Prostate gland (tissue), 2 donors: ENCODE measurements at regions not wholly inside any gene's neighbourhood (a gene's known extent, or its start where the extent isn't known, plus 50 kb on each side); places are given as distances from the start of the nearest gene placed in this dataset.

Experiments used
- DNase-seq: peaks from one replicate; pipeline ENCODE4 v3.0.0-alpha.2; 2019; ENCODE audit warnings: low spot score
- H3K27ac ChIP-seq, 2 donors: fragments of 200-600 bp; sonication (generic); 2 replicates each; pipeline ENCODE4 v1.5.1; 2017 to 2019
- H3K27me3 ChIP-seq: fragments of 200-600 bp; sonication (generic); replicated peaks from 2 replicates; pipeline ENCODE4 v1.5.1; 2019; ENCODE audit not compliant: insufficient read depth
- H3K36me3 ChIP-seq, 2 donors: fragments of 200-600 bp; sonication (generic); 1 replicate in 1 of 2; 2 replicates in 1 of 2; pipeline versions ENCODE4 v1.5.1 to v1.8.1; 2017 to 2019
- H3K4me1 ChIP-seq: fragments of 200-600 bp; sonication (generic); replicated peaks from 2 replicates; pipeline ENCODE4 v1.5.1; 2019
- H3K4me3 ChIP-seq, 2 donors: fragments of 200-600 bp; sonication (generic); 2 replicates each; pipeline ENCODE4 v1.5.1; 2017 to 2019
- H3K9me3 ChIP-seq: fragments of 200-600 bp; sonication (generic); 2 replicates; pipeline ENCODE4 v1.5.1; 2017
- CTCF ChIP-seq, 4 experiments: fragments of 200-600 bp in 2 of 4; fragments of 450-650 bp in 2 of 4; sonication (generic) in 2 of 4; IDR thresholded peaks; 1 replicate in 3 of 4; 2 replicates in 1 of 4; pipeline ENCODE4 v1.5.1; 2016 to 2019; ENCODE audit warnings: antibody characterized with exemption in 4 of 4, mild to moderate bottlenecking in 2 of 4, moderate library complexity in 2 of 4
- POLR2A ChIP-seq: fragments of 450-650 bp; IDR thresholded peaks from one replicate; pipeline ENCODE4 v1.6.1; 2016; ENCODE audit warnings: antibody characterized with exemption, mild to moderate bottlenecking
- POLR2AphosphoS5 ChIP-seq: sonication (generic); formaldehyde crosslinking; IDR thresholded peaks from one replicate; pipeline ENCODE4 v1.6.1; 2017; ENCODE audit warnings: antibody characterized with exemption
- WGBS: methylation state at CpG from one replicate; pipeline ENCODE4 v1.1.5; 2018; 5-methylcytosine and 5-hydroxymethylcytosine counted together
- intact Hi-C: fragments of 100-400 bp; cut with DNase I; formaldehyde crosslinking; loops from one replicate; pipeline ENCODE4 v1.14.2; 2022

GRCh38 chr2:237230355-237230754, 144.7 kb downstream of the COPS8 start:
- intact Hi-C loops = no loop called here
- whole genome bisulfite sequencing = 95% methylated on average over 3 of the region's 3 CpGs
- TF ChIP-seq POLR2AphosphoS5 = no peak
- TF ChIP-seq POLR2A = no peak
- no peak for TF ChIP-seq CTCF (IDR thresholded peaks at IDR 0.05)
- no peaks in the 10 kb centered on the region for H3K27me3 ChIP-seq
- no peaks in the 10 kb centered on the region for H3K36me3 ChIP-seq
- no peak overlapping the region for H3K4me3 ChIP-seq
- H3K4me1 ChIP-seq = no peaks in the 10 kb centered on the region
- no peak for DNase-seq
- no peaks in the 10 kb centered on the region for H3K9me3 ChIP-seq
- H3K27ac ChIP-seq = no peak overlapping the region

DNA sequence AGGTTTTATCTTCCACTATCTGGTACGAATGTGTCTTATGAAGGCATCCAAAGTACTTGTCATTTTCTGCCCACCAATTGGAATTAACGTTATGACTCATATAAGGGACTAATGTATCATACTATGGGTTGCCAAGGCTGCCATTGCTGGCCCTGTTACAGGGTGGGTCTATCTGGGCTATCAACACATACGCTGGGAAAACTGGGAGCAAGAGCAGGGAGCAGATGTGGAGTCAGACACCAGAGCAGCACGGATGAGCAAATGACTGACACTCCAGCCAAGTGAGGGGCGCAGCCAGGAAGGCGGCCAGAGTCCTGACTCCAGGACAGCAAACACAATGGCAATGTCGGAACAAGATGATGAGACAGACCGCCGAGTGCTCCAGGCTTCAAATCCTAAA, 145.9 kb downstream of the COPS8 start:
- no peak overlapping the region for H3K27ac ChIP-seq
- no peaks in the 10 kb centered on the region for H3K9me3 ChIP-seq
- H3K27me3 ChIP-seq = no peaks in the 10 kb centered on the region
- DNase-seq = no peak
- no peak overlapping the region for H3K4me3 ChIP-seq
- no peaks in the 10 kb centered on the region for H3K36me3 ChIP-seq
- intact Hi-C loops = no loop called here
- WGBS = 92% methylated on average over 9 of the region's 9 CpGs
- no peaks in the 10 kb centered on the region for H3K4me1 ChIP-seq
- no peak for TF ChIP-seq POLR2A
- no peak for TF ChIP-seq CTCF (IDR thresholded peaks at IDR 0.05)
- no peak for TF ChIP-seq POLR2AphosphoS5

GRCh38 chr2:237232166-237232565, 146.5 kb downstream of the COPS8 start:
- no peak for TF ChIP-seq POLR2AphosphoS5
- TF ChIP-seq CTCF (IDR thresholded peaks at IDR 0.05) = no peak
- TF ChIP-seq POLR2A = no peak
- Histone ChIP-seq H3K36me3 (no peaks in the 10 kb centered on the region), H3K4me3 (no peak overlapping the region), H3K4me1 (no peaks in the 10 kb centered on the region), H3K27me3 (no peaks in the 10 kb centered on the region), H3K27ac (no peak overlapping the region), H3K9me3 (no peaks in the 10 kb centered on the region)
- intact Hi-C loops = no loop called here
- no peak for DNase-seq

DNA sequence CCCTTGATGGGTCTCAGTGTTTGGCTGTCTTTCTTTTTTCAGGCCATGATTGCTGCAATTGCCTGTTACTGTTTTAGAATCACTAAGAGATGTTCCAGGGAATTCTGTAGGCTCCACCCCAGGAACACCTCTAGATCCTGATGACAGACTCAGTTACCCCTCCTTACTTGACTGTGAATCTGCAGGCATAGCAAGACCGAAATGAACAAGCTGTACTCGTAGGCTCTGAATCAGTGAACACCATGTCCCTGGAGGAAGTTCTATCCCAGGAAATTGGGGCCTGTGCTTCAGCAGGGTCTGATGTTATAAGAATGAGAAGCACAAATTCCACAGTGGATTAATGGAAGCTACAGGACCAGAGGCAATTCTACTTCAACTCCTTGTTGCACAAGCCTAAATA, 148.6 kb downstream of the COPS8 start:
- intact Hi-C loops = no loop called here
- Histone ChIP-seq H3K27me3 (no peaks in the 10 kb centered on the region), H3K4me1 (no peaks in the 10 kb centered on the region), H3K36me3 (no peaks in the 10 kb centered on the region), H3K27ac (peak overlapping the region; percentile 14 to 48), H3K9me3 (no peaks in the 10 kb centered on the region), H3K4me3 (no peak overlapping the region)
- DNase-seq = no peak
- WGBS = 62% methylated on average over 2 of the region's 2 CpGs
- TF ChIP-seq POLR2AphosphoS5 = peak; percentile 58
- TF ChIP-seq POLR2A = no peak
- no peak for TF ChIP-seq CTCF (IDR thresholded peaks at IDR 0.05)

- Histone ChIP-seq H3K27ac (peak overlapping the region in 1 of 2 donors; percentile 48), H3K4me1 (no peaks in the 10 kb centered on the region), H3K4me3 (no peak overlapping the region), H3K27me3 (no peaks in the 10 kb centered on the region), H3K36me3 (no peaks in the 10 kb centered on the region), H3K9me3 (no peaks in the 10 kb centered on the region)
- 38% methylated on average over 6 of the region's 6 CpGs for WGBS
- intact Hi-C loops = no loop called here
- peak; percentile 30 for DNase-seq
- peak; percentile 62 for TF ChIP-seq POLR2AphosphoS5
- no peak for TF ChIP-seq POLR2A
Observed at GRCh38 chr2:237235383-237236095, 149.8 kb downstream of the COPS8 start.
